Anterior cingulate cortex (tissue), 58 donors: ENCODE measurements at regions not wholly inside any gene's neighbourhood (a gene's known extent, or its start where the extent isn't known, plus 50 kb on each side); places are given as distances from the start of the nearest gene placed in this dataset.

Experiments
- DNase-seq, 58 donors: peaks; one replicate each; lab custom pipeline; 2025; lab: John Stamatoyannopoulos, UW

GRCh38 chr12:58602736-58603135 is 317.6 kb downstream of the LRIG3 start:
- no peak for DNase-seq

DNA sequence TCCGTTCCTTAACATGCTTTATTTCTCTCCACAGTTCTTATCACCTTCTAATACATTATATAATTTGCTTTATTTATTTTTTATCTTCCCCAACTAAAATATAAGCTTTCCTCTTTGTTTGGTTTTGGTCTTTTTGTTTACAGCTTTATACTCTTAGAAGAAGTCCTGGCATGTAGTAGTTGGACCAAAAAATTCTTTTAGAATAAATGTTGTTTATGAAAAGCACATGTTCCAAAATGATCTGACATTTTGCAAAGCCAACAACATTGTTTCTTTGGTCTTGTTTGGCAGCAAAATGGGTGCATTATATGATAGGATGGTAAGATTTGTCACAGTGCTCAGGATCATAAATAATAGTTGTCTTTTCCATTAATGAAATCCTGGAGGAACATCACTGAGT is 312.5 kb downstream of the LRIG3 start:
- no peak for DNase-seq

- no peak for DNase-seq
Measured at GRCh38 chr12:58608711-58609110, 311.6 kb downstream of the LRIG3 start.

GRCh38 chr12:58615047-58615446 is 305.3 kb downstream of the LRIG3 start:
- no peak for DNase-seq

DNA sequence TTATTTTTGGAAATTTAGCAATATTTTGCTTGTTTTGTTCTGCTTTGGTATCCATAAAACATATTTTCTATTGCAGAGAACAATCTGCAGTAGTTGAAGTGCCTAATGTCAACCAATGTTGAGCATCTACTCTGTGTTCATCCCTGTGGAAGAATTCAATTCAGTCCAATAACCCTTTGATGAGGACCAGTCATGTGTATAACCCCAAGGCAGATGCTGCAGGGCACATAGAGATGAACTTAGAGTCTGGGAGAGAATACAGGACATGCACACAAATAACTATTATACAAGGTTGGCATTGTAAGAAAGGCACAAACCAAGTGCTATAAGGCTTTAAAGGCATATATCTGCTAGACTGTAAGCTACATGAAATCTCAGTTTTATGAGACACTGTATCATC is 304.7 kb downstream of the LRIG3 start:
- no peak for DNase-seq

DNA sequence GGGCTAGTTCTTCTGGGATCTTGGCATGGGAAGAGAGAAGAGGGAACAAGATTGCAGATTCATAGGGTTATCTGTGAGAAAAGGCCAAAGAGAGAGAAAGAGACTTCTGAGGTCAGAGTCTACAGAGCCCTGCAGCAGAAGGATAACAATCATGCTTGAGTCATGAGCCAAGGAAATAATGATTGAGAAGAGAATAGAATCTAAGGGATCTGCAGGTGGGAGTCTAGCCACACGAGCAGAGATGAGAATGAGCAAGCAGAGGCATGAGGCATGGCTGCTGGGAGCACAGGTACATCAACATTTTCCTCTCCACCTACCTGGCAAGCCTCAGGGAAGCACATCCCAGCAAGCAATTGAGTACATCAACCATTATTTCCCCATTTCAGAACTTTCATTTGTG is 303.7 kb downstream of the LRIG3 start:
- DNase-seq = no peak

DNA sequence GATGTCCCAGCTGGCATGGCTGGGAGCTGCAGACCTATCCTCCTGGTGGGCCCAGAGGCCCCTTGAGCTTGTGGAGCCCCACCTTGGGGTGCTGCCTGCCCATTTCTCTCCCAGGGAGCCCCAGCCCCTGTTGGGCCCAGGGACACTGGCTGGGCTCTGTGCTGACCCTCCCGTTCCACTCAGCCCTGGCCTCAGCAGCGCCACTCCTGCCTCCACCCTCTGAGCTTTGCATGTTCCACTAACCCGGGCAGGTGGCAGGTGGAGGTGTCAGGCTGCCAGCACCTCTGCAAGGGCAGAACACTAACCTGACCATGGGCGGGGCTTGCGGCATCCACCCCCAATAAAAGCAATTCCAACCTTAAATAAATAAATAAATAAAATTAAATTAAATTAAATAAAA is 299.2 kb downstream of the LRIG3 start:
- no peak for DNase-seq

DNA sequence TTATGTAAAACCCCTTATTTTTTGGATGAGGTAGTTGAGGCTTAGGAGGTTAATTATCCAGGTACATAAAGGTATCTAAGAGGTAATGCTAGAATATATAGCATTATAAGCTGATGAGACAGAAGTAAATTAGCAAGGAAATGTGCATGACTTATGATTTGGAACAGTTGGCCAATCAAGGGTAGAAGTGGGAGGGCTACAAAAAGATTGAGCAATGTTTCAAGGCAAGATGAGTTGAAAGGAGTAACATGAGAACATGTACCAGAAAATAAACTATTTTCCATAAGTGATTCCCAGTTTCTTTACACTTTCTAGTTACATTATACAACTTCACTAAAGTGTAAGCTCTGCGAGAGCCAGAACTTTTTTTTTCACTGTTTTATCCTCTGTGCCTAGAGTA is 290.9 kb downstream of the LRIG3 start:
- DNase-seq = no peak

DNA sequence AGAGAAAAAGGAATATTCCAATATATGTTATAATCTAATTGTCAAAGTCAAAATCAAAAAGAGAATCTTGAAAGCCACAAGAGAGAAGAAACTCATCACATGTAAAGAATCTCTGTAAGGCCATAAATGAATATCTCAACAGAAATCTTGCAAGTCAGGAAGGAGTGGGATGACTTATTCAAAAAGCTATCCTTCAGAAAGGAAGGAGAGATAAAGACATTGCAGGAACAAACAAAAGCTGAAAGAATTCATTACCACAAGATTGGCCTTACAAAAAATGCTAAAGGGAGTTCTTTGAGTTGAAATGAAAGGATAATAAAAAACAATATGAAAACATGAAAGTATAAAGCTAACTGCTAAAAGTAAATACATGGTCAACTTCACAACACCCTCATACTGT is 286.8 kb downstream of the LRIG3 start:
- DNase-seq = no peak

DNA sequence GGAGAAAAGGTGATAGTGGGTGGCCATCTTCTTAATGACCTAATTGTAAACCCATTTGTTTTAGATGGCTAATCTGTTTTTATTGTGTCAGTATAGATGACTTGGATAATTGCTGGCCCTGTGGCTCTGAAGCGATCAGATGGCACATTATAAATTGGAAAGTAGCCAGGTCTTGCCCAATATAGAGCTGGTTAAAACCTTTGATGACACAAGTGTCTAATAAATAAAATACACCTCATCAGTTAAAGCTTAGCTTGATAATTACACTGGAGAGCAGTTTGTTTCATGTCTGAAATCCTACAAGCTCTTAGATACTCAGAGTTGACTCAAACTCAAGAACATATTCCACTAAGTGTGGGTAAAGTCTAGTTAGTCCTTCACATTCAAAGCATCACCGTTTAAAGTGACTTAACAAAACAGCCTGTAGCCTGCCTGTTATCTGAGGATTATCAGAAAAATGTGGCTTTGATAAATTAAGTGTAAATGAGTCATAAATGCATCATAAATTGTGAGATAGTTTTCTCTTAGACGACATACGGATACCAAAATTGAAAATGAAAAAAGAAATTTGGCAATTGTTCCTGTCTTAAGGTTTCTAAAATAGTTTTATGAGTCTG is 280.9 kb downstream of the LRIG3 start:
- DNase-seq = no peak

DNA sequence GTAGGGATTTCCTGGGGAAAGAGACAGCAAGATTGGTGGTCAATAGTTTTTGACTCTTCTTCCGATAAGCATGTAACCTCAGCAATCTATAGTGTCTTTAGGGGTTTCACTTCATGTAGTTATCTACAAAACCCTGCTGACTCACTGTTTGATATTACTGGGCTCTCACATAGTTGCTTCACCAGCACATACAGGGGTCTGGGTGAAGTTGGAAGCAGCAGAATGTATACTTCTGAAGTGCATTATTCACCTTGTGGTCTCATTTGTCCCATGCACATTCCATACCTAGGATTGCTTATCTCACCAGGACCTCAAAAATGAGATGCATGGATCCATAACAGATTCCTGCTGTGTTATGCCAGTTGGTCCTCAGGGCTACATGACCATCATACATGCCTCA is 280.0 kb downstream of the LRIG3 start:
- no peak for DNase-seq

- no peak for DNase-seq
Measured at GRCh38 chr12:58645946-58646345, 274.4 kb downstream of the LRIG3 start.

DNA sequence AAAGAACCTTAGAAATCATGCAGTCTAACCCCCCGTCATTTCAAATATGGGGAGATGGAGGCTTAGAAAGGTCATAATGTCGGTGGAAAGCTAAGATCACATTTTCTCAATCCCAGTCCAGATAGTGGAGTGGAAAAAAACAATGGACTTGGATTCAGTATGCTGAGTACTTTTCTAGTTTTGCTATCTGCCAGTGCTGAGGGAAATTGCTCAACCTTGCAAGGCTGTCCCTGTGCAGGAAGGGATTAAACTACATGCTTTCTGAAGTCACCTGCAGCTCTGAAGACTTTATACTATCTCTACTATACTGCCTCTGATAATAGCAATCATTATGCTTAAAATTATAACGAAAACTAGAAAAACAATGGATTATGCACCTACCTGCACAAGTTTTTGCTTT is 272.8 kb downstream of the LRIG3 start:
- DNase-seq = no peak

DNA sequence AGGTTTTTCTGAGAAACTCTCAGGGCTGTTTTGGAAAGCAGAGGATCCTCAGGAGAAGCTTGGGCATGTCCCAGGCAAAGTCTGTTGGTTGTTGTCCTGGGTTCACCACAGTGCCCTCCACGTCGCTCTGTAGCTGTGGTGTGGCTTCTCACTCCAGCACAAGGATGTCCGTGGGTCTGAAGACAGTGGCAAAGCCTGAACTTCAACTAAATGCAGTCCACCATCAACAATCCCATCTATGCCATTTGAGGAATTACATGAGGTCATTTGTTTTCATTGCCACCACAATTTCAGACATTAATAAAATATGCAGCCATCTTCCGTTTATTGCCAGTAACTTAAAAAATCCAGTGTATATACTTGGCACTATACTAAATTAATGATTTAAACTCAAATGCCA is 272.1 kb downstream of the LRIG3 start:
- no peak for DNase-seq

DNA sequence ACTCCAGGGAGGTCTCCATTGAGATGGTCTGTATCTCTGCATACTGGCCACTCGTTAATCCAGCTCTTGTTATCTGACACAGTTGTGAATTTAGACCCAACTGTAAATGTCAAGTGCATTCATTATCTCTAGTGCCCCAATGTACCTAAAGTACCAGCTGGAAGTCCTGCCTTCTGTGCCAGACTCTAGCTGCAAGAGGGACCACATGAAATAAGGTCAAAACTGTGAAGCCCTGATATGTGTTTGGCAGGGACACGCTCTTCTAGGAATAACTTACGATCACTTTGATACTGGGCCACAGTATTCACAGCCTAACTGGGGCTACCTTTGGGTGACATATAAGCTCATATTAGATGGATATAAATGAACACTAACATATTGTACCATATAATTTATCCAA is 268.5 kb downstream of the LRIG3 start:
- DNase-seq = no peak

DNA sequence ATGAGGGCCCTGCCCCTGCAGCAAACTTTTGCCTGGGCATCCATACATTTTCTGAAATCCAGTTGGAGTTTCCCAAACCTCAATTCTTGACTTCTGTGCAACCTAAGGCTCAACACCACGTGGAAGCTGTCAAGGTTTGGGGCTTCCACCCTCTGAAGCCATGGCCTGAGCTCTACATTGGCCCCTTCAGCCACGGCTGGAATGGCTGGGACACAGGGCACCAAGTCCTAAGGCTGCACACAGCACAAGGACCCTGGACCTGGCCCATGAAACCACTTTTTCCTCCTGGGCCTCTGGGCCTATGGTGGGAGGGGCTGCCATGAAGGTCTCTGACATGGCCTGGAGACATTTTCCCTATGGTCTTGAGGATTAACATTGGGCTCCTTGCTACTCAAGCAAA is 266.3 kb downstream of the LRIG3 start:
- no peak for DNase-seq

DNA sequence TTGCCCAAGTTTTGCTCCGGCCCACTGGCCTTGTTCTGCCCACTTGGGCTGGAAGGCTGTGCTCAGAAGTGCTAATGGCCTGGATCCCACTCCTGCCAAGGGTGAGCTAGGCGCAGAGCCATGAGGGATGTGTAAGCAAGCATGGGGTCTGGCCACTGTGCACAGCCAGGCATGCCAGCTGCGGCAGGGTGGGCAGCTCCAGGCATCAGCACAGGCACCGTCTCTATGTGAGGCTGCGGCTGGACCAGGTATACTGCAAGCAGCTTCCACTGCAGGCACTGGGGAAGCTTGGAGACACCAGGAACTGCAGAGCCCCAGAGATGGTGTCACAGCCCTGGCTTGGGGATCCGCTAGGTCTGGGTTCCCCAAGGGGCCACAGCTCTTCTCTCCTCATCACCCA is 264.9 kb downstream of the LRIG3 start:
- no peak for DNase-seq

DNA sequence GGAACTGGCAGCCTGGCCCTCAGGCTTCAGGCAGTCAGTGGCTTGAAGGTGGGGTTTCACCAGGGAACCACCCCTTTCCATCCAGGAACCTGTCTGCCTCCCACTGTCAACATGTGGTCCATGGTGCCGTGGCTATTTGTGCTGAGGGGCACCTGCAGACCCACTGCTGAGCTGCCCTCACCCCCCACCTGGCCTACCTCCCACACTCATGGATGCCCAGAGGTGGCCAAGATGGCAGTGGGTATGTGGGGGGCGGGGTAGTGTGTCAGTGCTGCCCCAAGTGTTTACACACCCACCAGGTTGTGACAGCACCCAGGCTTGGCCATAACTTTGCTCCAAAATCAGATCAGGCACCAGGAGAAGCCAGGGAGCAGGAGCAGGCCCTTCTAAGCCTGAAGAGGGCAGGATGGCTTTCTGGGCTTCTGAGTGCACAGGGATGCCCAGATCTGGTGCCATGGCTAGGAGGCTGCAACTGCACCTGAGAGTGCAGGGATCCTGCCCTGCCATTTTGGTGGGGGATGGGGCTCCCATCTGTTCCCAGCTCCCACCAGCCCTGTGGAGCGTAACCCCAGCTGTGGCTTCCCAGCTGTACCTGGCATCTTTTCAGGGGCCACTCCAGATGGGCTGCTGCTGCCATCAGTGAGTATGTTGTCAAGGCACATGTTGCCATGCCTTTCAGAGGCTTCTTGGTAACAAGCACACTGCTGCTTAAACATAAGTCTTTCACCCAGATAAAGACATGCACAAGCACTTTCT is 263.9 kb downstream of the LRIG3 start:
- no peak for DNase-seq

GRCh38 chr12:58657190-58657589 is 263.1 kb downstream of the LRIG3 start:
- no peak for DNase-seq

DNA sequence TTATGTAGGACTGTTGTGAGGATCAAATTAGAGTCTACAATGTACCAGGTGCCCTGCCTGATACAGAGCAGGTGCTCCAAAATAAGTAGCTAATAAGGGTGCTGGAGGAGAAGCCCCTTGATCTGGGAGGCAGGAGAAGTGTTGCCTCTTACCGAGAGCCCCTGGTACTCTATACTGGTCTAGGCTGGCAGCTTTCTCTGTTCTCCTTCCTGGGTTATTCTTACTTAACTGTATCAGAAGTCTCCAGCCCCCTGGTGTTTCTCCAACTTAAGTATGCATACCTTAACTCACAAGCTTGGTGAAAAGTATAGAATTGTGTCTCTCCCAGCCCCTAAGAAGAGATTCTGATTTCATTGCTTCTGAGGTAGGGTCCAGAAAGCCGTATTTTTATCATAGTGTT is 254.9 kb downstream of the LRIG3 start:
- DNase-seq = no peak

DNA sequence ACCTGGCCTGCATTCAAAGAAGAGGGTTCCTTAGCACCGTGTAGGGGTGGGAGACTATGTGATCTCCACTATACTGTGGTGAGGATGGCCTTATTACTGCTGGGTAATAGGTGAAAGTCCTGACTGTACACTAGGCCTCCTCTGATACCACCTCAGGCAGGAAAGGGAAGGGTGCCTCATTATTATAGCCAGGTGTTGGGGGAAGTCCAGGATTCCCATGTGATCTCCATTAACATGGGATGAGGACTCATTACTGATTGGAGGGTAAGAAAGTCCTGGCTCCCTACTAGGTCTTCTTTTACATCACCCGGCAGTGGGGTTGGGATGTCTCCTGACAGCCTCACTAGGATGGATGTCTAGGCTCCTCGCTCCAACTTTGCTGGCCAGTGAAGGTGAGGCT is 252.1 kb downstream of the LRIG3 start:
- no peak for DNase-seq

DNA sequence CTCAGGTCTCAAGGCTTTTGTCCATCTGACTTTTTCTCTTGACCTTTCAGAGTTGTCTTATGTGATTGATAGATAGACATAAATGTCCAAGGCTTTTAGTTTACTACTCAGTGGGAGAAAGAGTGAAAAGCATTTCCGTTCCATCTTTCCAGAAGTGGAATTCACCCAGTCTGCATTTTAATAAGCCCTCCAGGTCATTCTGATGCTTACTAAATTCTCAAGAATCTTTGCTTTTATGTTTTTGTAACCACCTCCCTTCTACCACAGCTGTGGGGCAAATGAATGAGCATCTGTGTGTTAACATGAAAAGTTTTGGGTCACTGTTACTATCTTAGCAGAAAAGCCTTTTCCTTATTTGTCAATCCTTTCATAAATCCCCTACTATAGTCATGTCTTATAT is 251.4 kb downstream of the LRIG3 start:
- DNase-seq = no peak

DNA sequence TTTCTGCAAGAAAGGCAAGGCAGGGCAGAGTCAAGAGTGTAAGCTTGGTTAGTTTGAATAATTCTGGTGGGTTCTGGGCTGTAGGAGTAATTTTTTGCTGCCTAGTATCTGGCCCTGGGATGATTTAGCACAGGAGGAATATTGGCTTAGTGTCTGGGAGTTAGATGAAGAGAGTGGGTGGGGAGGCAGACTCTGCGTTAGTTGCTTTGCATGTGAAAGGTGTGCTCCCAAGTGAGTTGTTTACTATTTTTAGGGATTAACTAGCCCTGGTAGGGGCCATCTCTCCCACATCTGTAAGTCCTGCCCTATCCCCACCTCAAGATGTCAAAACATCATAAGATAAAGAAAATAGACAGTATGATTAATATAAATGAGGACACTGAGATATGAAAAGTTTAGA is 249.7 kb downstream of the LRIG3 start:
- DNase-seq = no peak
